ENCODE measurements at regions not wholly inside any gene's neighbourhood (a gene's known extent, or its start where the extent isn't known, plus 50 kb on each side); places are given as distances from the start of the nearest gene placed in this dataset.

DNA sequence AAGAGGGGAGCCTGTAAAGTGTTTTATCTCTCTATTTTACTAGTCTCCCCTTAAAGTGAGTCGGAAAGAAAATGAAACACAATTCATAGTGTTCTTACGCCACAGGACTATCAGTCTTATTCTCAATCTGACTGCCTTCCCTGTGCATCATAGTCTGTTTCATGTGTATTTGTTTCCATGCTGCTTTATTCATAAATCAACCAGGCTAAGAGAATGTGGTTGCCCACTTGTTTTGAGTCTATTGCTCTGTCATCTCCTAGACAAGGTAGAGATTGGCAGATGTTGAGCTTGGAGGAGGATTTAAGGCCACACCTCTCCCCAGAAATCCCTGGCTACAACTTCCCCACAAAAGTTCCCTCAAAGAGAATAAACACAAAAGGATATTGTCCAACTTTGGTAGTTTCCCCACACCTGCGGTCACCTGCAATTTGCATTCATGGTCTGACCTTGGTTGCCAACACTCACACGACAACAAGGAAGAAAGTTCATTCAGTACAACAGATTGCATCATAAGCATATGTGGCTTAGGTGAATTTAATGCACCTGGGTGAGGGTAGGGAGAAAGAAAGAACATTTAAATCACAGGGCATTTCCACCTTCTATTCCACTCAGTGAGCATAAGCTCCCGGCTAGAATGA, 167.1 kb upstream of the FBXL4 start:
- TF ChIP-seq, protein P1, sequence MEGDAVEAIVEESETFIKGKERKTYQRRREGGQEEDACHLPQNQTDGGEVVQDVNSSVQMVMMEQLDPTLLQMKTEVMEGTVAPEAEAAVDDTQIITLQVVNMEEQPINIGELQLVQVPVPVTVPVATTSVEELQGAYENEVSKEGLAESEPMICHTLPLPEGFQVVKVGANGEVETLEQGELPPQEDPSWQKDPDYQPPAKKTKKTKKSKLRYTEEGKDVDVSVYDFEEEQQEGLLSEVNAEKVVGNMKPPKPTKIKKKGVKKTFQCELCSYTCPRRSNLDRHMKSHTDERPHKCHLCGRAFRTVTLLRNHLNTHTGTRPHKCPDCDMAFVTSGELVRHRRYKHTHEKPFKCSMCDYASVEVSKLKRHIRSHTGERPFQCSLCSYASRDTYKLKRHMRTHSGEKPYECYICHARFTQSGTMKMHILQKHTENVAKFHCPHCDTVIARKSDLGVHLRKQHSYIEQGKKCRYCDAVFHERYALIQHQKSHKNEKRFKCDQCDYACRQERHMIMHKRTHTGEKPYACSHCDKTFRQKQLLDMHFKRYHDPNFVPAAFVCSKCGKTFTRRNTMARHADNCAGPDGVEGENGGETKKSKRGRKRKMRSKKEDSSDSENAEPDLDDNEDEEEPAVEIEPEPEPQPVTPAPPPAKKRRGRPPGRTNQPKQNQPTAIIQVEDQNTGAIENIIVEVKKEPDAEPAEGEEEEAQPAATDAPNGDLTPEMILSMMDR (IDR thresholded peaks at IDR 0.05; ENCODE audit: poor library complexity, severe bottlenecking) = no peak
- H3K36me3 ChIP-seq (ENCODE audit: low read depth) = no peaks in the 10 kb centered on the region

DNA sequence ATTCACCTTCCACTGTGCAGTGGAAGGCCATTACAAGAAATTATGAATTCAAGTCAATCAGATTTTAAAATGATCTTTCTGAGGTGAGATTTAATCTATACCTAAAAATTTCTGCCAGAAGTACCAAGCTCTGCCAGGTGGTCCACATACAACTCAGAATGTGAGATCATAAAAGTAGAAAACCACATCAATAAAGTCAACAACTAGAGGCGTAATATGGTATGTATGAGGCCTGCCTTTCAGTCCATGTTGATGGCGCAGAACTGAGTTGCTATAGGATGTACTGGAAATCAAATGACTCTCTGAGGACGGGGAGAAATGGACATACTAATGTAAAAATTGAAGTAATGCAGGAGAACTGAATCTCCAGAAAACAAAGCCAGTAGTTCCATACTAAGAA, 163.8 kb upstream of the FBXL4 start:
- TF ChIP-seq, protein P1 (IDR thresholded peaks at IDR 0.05; ENCODE audit: poor library complexity, severe bottlenecking) = no peak
- ATAC-seq (ENCODE audit: low read depth) (no peak), DNase-seq (ENCODE audit: low spot score) (no peak)
- H3K4me1 ChIP-seq (ENCODE audit: insufficient read depth, poor library complexity, severe bottlenecking) = no peaks in the 10 kb centered on the region
- no peaks in the 10 kb centered on the region for H3K9me3 ChIP-seq (ENCODE audit: severe bottlenecking)
- no peaks in the 10 kb centered on the region for H3K36me3 ChIP-seq (ENCODE audit: low read depth)
- no peak overlapping the region for H3K4me3 ChIP-seq (ENCODE audit: severe bottlenecking)
- H3K27ac ChIP-seq (ENCODE audit: poor library complexity, severe bottlenecking) = no peak overlapping the region
- peaks cover 16% of the 10 kb centered on the region for H3K27me3 ChIP-seq (ENCODE audit: insufficient read depth, poor library complexity, severe bottlenecking)

More for the DNA sequence above, 167.1 kb upstream of the FBXL4 start:
- Histone ChIP-seq H3K4me3 (ENCODE audit: severe bottlenecking) (no peak overlapping the region), H3K27ac (ENCODE audit: poor library complexity, severe bottlenecking) (no peak overlapping the region), H3K9me3 (ENCODE audit: severe bottlenecking) (no peaks in the 10 kb centered on the region), H3K27me3 (ENCODE audit: insufficient read depth, poor library complexity, severe bottlenecking) (peaks cover 16% of the 10 kb centered on the region), H3K4me1 (ENCODE audit: insufficient read depth, poor library complexity, severe bottlenecking) (no peaks in the 10 kb centered on the region)
- DNase-seq (ENCODE audit: low spot score) = no peak
- ATAC-seq (ENCODE audit: low read depth) = no peak

DNA sequence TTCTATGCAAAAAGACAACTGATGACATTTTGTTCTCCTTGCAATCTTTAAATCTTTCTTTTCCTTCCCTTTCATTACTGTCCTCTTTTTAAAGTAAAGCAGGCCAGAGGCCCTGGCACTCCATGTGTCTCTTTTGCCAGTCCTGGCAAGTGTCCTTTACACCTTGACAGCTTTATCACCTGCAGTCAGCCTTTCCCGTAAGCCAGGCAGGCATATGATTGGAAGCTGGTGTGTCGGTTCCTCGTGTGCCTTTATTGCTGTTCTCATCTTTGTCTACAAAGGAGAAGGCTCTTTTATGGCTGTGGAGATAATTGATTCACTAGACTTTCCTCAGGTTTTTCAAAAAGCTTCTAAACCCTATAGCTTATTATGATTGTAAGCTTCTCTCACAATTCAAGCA, 162.3 kb upstream of the FBXL4 start:
- H3K27ac ChIP-seq (ENCODE audit: poor library complexity, severe bottlenecking) = no peak overlapping the region
- peaks cover 10% of the 10 kb centered on the region for H3K27me3 ChIP-seq (ENCODE audit: insufficient read depth, poor library complexity, severe bottlenecking)
- TF ChIP-seq, protein P1 (IDR thresholded peaks at IDR 0.05; ENCODE audit: poor library complexity, severe bottlenecking) = no peak
- no peak for ATAC-seq (ENCODE audit: low read depth)
- H3K36me3 ChIP-seq (ENCODE audit: low read depth) = no peaks in the 10 kb centered on the region
- H3K9me3 ChIP-seq (ENCODE audit: severe bottlenecking) = no peaks in the 10 kb centered on the region
- H3K4me3 ChIP-seq (ENCODE audit: severe bottlenecking) = no peak overlapping the region
- DNase-seq (ENCODE audit: low spot score) = no peak
- no peaks in the 10 kb centered on the region for H3K4me1 ChIP-seq (ENCODE audit: insufficient read depth, poor library complexity, severe bottlenecking)

DNA sequence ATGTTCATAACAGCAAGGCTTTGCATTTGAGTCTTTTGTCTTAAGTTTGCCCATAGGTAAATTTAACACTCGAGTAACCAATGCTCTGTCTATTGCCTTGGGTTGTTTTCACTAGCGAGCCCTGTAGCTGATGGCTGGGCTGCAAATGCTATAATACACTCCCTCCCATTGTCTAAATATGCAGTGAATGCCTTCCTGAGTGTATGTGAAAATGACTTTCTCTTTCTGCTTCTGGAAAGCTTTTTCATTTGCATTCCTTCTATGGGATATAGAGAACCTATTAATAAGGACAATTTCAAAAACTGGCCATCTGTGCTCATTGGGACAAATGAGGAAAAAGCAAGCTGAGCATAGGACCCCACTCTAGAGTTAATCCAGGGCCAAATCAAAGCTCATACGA, 156.5 kb upstream of the FBXL4 start:
- H3K4me1 ChIP-seq (ENCODE audit: insufficient read depth, poor library complexity, severe bottlenecking) = no peaks in the 10 kb centered on the region
- TF ChIP-seq, protein P1 (IDR thresholded peaks at IDR 0.05; ENCODE audit: poor library complexity, severe bottlenecking) = no peak
- no peaks in the 10 kb centered on the region for H3K9me3 ChIP-seq (ENCODE audit: severe bottlenecking)
- H3K27me3 ChIP-seq (ENCODE audit: insufficient read depth, poor library complexity, severe bottlenecking) = no peaks in the 10 kb centered on the region
- DNase-seq (ENCODE audit: low spot score) (no peak), ATAC-seq (ENCODE audit: low read depth) (no peak)
- H3K36me3 ChIP-seq (ENCODE audit: low read depth) = no peaks in the 10 kb centered on the region
- no peak overlapping the region for H3K27ac ChIP-seq (ENCODE audit: poor library complexity, severe bottlenecking)
- no peak overlapping the region for H3K4me3 ChIP-seq (ENCODE audit: severe bottlenecking)

DNA sequence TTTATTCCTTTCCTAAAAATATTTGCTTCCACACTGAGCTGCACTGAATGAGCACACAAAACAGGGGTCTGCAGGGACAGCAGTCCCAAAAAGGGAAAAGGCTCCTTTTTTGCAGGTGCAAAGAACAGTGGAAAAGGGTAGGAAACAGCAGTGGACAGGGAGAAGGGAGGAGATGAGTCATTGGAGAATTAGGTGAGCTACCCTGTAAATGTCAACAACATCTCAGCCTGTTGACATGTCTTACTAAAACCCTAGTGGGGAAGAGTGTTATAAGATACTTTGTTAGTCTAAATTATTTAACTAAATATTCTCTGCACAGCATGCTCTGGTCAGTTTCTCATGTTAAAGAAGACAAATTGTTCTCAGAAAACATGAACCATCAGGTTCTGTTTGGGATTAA, 151.5 kb upstream of the FBXL4 start:
- Histone ChIP-seq H3K9me3 (ENCODE audit: severe bottlenecking) (no peaks in the 10 kb centered on the region), H3K27ac (ENCODE audit: poor library complexity, severe bottlenecking) (no peak overlapping the region), H3K4me1 (ENCODE audit: insufficient read depth, poor library complexity, severe bottlenecking) (no peaks in the 10 kb centered on the region), H3K36me3 (ENCODE audit: low read depth) (no peaks in the 10 kb centered on the region), H3K4me3 (ENCODE audit: severe bottlenecking) (no peak overlapping the region), H3K27me3 (ENCODE audit: insufficient read depth, poor library complexity, severe bottlenecking) (peaks cover 8% of the 10 kb centered on the region)
- DNase-seq (ENCODE audit: low spot score) (no peak), ATAC-seq (ENCODE audit: low read depth) (no peak)
- TF ChIP-seq, protein P1 (IDR thresholded peaks at IDR 0.05; ENCODE audit: poor library complexity, severe bottlenecking) = no peak
